Epidermal melanocyte (primary cell): ENCODE measurements at regions not wholly inside any gene's neighbourhood (a gene's known extent, or its start where the extent isn't known, plus 50 kb on each side); places are given as distances from the start of the nearest gene placed in this dataset.

ENCODE experiments used
- DNase-seq: peaks from one replicate; pipeline ENCODE4 v3.0.0; 2011; ENCODE audit warnings: low spot score; ENCODE audit not compliant: insufficient read length

DNA sequence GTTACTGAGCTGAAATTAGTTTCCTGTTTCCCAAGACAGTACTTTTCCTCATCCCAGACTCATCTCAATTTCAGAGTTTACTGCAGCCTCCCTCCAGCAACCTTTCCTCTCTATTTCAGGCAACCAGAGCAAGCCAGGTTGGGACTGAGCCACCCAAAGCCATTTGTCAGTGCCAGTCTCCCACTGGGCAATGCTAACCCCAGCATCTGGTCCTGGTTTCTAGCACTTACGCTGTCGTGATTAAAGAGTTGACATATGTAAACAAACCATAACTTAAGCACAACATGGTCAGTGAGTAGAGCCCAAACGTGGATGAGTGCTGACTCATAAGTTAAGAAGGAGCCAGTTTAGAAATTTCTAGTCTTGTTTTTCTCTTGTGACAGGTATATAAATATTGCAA lies 119.6 kb upstream of the BLID start:
- DNase-seq = no peak

DNA sequence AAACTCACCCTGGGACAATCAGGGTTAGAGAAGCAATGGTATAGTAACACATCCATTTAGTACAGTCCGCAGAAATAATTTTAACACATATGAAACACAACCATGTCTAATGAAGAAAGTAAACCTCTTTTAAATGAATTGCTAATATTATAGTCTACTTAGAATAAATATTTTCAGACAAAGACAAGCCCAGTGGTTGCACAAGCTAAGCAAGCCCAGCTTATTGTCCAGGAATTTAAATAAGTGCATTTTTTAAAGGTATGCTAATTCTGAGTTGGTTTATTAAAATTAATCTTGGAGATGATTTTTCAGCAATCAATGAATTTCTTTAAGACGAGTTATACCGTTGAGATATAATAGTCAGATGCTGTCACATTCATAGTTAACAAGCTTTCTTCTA lies 118.8 kb upstream of the BLID start:
- DNase-seq = no peak

DNA sequence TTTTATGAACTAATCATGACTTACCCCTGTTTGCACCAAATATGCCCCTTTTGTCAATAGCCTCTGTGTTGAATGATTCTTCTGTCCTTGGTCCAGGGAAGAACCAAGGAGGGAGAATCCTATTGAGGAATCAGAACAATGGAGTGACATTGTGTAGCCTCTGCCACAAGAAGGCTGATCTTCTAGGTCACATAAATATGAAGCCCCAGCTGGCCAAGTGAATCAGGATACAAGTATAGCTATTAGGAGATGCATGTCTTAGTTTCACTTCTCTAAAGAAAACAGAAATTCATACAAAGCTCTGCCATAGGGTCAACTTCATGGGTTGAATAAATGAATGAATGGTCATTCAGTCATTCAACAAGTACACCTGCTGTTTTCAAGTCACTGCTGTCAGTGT lies 118.2 kb upstream of the BLID start:
- no peak for DNase-seq

DNA sequence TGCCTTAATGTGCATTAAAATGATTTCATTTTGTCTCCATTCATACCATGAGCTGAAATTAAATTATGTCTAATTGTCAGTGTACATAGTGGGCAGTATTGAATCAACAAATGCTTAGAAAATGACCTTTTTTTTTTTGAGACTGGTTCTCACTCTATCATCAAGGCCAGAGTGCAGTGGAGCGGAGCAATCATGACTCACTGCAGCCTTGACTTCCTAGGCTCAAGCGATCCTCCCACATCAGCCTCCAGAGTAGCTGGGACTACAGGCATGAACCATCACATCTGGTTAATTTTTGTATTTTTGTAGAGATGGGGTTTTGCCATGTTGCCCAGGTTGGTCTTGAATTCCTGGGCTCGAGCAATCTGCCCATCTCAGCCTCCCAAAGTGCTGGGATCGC lies 117.0 kb upstream of the BLID start:
- no peak for DNase-seq

DNA sequence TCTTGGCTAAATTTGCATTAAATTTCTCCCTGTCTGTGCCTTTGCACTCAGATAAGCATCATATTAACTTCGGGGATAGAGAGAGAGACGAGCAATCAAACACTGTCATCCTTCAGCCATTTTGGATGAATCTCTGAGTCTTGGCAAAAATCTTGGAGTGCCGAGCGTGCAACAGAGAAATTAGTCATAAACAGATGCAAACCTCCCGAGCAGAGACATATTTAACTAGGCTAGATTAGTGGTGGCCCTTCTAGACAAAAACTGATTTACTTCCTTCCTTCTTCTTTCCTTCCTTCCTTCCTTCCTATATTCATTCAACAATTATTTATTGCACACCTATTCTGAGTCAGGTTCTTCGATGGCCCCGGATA lies 114.4 kb upstream of the BLID start:
- DNase-seq = no peak

DNA sequence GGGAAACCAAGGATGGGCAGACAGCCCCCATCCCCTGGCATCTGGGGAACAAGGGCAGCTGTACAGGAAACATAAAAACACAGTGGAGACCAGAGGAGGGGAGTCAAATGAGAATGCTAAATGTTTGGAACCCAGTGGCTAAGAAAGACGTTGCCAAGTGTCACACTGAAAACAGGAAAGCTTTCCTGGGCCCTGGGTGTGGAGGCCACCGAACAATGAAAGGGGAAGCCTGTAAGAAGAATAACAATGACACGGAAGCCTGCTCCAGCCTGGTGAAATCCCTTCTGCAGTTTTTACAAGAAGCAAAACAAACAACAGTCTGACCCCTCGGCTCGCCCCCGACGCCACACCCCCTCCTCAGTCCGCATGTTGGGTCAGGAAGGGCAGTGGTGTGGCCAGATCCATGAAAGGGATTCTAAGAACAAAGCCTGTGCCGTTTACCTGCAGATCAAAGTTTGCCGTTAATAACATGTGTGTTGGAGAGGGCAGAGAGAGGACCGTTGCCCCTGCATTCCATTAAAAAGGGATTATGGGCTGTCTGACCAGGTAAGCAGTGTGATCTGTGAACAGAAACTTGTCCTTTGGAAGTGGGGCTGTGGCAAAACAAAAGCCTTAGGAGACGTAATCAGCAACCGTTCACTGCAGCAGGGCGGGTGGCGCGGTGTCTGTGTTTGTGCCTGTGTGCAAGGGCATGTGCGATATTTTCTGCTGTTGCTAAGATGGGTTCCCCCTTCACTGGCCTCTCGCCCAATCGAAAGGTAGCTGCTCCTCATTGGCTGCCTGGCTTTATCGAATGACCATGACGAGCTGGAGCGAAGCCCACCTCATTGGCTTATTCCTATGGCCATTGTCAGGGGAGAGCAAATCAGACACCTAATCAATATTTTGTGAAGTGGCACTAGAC lies 113.7 kb upstream of the BLID start:
- DNase-seq = no peak

DNA sequence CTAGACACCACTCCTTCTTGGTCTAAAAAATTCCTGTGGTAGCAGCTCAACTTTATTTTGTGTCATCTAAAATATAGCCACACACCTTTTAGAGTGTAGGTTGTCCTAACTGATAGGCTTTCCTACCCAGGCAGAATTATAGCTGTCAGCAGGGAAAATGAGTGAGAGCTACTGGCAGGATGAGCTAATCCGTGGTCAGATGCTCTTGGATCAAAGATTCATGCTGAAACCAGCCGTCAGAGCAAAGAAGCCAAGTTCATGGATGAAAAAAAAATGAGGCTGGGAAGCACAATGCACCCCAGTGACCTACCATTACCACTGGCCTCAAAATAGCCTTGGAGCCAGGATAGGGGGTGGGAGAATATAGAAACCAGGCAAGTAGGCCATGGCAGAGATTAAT lies 113.1 kb upstream of the BLID start:
- DNase-seq = no peak

DNA sequence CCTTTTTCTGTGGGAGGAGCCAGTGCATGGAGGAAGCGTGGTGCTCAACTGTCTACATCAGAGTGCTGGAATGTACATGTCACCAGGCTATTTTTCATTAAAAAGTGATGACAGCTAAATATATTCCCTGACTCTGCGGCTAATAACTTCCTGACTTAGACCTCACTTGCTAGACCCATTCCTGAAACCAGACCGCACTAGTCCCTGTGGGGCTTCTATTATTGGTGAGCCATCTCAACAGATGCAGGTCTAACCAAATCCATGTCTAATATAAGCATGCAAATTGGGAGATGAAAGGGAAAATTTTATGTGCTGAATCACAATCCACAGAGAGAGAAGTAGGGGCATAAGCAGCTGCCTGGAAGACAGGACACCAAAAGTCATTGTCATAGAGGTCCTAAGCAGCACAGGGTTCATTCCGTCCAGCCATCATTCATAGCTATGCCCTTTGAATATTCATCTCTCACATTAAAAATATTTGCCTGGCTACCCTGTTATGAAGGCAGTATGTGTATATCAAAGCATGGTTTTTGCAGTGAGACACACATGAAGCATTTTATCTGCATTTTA lies 110.9 kb upstream of the BLID start:
- no peak for DNase-seq

DNA sequence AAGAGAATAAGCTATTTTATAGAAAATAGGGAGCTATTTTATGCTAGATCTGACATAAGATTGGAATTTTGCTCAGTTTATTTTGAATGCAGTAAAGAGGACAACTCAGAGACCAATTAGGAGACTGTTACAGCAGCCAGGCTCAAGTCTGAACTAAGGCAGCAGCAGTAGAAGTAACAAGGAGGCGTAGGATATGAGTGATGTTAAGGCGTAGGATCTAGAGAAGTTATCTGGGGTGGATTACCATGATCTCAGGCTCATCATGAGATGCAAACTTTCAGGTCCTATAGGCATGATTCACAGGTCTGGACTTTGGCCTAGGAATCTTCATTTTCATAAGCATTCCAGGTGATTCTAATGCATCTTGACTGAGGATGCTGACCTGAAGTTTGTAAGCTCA lies 108.9 kb upstream of the BLID start:
- no peak for DNase-seq

DNA sequence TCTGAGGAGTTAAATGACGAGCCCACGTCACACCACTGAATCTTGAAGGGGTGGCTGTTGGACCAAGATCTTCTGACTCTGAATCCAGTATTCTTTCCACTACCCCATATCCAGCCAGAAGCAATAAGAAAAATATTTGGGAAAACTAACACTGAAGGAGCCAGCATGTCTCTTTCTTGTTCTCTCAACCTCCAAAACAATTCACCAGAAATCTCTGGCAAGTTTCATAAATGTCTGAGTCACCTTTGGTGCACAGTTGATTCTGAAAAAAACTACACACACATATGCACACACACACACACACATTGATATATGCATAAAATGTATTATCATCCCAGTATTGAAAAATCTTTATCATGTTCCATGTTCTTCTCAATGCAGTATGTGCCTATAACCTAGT lies 104.3 kb upstream of the BLID start:
- no peak for DNase-seq

DNA sequence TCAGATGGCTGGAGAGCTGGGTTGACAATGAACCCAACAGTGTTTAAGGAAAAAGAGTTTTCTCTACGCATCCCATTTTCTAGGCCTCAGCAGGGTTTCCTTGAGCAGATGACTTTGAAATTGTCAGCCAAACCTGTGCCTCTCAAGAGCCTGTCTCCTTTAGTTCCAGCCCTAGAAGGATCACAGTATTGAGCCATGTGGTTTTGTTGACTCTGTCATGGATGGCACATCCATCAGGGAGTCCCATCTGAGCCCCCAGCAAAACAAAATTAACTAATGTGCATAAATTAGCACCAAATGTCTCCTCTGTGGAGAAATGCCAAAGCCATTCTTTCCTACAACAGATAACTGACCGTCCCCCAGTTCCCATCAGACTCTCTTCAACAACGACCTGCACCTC lies 103.8 kb upstream of the BLID start:
- DNase-seq = no peak

DNA sequence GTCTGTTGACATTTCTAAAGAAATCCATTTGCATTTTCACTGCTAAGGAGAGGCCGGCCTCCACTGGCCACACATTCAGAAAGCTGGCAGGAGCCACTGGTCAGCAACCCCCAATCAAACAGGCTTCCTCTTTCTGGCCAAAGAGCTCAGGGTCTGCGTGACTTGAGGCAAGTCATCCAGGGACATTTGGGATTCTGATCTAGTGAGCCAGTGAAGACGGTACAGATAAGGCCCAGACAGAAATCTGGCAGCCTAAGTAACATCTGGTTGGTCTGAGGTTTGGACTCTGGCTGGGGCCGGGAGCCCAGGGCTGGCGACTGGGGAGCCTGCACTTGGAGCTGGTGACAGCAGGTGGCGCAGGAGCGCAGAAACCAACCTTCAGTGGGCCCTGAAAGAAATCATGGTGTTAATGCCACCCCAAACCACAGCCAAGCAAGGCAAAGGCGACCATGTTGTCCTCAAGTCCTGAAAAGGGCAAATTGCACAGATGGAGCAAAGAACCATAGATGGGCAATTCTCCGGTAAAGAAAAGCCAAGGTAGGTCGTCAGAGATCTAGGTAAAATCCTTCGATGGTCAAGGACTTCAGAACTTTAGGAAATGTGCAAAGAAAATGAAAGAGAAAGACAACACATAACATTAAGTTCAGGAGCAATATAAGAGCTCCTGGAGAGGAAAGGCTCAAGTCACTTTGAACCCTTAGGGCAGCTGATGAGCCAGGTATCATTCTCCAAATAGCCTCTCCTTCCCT lies 99.4 kb upstream of the BLID start:
- DNase-seq = peak; percentile 43

DNA sequence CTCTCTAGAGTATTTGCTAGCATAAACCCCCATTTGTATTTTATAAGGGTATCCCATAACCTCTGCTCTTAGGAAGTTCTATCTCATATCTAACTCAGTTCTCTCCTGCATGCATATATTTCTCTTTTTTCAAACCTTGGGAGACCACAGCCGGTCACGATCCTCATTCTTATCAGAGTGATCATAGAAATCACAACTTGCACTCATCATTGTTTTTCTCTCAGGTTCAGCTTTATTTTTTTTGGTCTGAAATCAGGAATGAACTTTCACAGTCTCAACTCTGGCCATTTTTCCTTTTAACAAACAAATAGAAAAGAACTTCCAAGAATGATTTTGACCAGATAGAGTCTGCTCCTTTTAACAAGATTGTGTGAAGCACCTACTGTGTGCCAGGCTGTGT lies 98.6 kb upstream of the BLID start:
- DNase-seq = no peak

DNA sequence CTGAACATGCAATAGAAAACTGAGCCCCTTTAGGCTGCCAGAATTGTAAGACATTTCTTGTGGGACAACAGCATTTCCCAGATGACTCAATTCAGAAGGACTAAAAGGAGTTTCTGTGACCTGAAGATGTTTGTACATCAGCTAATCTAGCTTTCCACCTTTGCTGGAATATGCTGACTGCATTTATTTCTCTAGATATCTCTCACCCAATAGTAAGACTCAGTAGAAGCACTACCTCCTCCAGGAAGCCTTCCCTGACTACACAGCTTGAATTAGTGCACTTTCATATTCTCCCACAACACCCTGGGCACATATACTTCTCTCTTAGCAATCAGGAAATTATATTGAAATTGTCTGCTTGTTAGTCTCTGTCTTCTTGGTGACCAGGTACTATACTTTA lies 98.1 kb upstream of the BLID start:
- no peak for DNase-seq

DNA sequence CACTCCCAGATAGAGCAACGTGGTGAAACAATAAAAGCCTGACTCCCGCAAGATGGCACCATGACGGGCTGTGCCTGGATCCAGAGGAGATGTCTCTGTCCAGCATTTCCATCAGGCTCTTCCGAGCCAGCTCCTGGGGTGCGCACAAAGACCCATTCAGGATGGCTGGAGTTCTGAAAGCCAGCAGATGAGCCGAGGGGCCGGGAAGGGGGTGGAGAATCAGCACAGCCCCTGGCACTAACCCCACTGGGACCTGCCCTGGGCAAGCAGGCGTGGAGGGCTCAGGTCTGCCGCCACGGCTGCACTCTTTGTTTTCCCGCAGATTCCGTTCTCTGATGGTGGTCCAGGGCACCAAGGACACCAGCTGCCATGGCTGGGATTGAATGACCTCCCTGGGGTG lies 97.2 kb upstream of the BLID start:
- no peak for DNase-seq

DNA sequence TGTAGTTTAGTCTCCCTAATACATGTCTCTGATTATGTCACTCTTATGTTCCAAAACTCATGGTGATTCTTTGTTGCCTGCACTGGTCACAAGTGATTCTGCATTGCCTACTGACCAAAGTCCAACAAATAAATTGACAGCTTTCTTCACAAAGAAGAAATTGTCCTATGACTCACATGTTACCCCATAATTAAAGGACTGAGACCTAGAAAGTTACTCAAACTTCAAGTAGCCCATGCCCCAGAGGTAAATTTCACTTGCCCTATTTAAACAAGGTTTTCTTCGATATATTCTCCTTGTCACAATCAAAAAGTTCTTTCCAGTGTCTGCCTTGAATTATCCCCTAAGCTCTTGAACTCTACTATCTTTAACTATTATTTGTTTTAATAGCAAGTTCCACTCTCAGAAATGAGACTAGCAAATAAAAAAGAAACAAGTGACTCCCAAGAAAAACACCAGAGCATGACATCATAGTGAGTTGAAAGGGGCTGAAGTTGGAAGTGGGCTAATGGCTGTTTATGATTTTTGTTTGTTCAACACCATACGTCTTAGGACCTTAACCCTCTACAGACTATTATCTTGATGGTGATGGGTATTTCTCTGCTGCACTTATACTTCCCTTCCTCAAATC lies 94.5 kb upstream of the BLID start:
- DNase-seq = no peak

DNA sequence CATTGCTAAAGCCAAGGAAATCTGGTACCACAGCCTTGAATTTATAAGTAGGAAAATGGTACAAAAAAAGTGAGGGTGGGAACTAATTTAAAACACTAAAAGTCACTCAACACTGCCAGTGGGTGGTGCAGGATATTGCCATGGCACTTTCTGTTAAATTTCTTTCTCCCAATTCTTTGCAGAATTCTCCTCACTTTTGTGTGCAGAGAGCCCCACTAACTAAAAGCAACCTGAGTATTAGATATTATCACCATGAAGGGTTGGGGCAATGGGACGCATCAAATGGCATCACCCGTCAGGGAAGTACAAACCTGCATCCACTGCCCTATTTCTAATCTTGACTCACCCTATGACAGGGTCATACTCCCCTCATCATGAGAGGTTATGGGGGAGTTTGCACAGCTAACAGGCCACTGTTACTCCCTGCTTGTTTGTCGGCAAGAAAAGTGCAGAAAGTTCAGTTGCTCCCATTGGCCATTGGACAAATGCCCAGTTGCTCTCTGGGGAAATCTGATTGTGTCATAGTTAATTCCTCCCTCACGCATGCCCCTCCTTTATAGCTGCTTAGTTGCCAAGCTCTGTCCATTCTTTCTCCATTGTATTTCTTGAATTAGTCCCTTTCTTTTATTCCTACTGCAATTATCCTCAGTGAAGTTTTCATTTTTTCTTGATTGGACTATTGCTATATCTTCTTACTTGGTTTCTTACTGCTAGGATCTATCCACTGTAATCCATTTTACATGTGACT lies 93.8 kb upstream of the BLID start:
- DNase-seq = no peak

DNA sequence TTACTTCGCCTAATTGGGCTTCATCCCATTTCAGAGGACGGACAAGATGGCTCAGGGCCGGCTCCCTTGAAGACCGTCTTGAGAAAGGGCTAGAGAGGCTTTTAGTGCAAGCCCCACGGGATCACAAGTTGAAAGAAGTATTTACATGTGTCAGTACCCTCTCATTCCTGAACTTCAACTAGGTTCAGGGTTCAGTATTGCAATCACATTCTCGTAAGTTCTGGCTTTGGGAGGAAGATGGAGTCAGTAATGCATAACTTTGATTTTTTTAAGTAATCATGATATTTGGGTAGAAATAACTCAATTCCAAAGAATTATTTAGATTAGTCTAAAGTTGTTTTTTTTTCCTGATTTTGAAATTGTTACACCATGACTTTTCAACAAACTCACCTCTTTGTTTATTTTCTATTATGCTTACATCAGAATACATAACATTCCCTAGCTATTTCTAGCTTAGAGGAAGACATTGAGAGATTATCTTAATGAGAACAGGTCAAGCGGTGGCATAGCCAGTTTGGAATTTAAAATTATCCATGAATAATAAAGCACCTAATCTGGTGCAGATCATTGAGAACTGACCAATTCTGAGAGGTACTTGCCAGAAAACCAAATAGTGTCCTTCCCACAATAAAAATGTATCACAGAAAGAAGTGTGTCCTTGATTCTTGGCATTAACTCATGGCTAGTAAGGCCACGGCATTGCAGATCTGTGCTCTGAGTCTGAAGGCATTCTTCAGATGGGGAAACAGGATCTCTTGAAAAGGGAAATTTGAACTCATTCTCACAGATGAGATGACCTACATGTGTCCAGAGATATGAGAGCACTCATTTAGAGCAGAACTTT lies 92.1 kb upstream of the BLID start:
- DNase-seq = no peak

DNA sequence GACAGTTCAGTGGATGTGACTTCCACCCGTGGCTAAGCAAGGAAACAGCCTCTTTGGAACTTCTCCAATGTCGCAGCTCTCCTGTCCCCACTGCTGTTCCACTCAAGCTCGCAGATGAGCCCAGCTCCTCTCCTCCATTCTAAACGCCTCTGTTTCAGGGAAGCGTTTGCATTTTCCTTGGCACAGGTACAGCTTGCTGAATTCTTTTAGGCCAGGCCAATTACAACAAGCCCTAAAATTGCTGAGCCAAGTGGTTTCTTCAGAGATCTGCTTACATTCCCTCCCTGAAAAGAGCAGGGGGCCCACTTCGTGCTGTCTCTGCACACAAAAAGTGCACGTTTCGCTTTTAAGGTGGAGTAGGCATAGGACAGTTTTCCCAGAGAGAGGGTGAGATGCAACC lies 91.5 kb upstream of the BLID start:
- DNase-seq = no peak

DNA sequence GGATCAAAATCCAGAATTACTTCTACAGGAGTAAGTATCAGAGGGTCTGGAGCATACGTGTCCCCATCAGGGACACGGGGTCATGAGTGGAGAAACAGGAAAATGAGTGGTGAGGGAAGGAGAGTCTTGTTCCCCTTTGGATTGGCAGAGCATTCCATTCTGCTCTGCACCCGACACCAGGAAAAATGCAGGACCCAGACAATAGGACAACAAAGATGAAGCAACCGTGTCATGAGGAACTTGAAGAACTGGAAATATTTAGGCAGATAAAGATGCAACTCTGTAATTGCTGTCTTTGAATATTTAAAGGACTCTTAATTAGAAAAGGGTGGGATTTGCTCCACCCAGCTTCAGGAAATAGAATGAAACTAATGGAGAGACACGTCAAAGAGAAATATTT lies 89.0 kb upstream of the BLID start:
- no peak for DNase-seq

DNA sequence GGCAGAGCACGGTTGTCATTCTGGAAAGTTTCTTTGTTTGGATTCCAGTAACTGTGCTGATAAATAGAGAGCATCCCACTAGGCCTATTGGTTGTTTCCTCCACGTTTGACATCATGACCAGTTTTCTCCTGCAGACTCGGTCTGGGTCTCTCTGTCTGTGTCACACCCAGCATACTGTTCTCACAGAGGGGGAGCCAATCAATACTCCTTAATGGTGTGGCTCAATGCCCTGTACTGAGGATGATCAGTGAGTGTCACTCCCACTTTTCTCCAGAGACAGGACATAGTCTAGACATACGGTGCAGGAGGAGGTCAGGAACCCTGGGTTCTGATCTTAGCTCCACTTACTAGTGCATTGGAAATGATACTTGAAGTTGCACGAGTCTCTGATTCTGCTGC lies 88.2 kb upstream of the BLID start:
- no peak for DNase-seq
